Body of pancreas (tissue), 4 donors: ENCODE measurements at regions not wholly inside any gene's neighbourhood (a gene's known extent, or its start where the extent isn't known, plus 50 kb on each side); places are given as distances from the start of the nearest gene placed in this dataset.

Experiments
- POLR2A ChIP-seq, 3 donors: fragments of 450-650 bp; IDR thresholded peaks; one replicate each; pipeline ENCODE4 v1.6.1; 2016; ENCODE audit warnings: antibody characterized with exemption in 3 of 3, mild to moderate bottlenecking in 2 of 3
- TF ChIP-seq, protein P1 (sequence below), 7 experiments: fragments of 450-650 bp in 4 of 7; fragments of 200-600 bp in 3 of 7; sonication (generic) in 3 of 7; IDR thresholded peaks; one replicate each; pipeline ENCODE4 v1.5.1; 2016 to 2019; ENCODE audit warnings: antibody characterized with exemption in 7 of 7

DNA sequence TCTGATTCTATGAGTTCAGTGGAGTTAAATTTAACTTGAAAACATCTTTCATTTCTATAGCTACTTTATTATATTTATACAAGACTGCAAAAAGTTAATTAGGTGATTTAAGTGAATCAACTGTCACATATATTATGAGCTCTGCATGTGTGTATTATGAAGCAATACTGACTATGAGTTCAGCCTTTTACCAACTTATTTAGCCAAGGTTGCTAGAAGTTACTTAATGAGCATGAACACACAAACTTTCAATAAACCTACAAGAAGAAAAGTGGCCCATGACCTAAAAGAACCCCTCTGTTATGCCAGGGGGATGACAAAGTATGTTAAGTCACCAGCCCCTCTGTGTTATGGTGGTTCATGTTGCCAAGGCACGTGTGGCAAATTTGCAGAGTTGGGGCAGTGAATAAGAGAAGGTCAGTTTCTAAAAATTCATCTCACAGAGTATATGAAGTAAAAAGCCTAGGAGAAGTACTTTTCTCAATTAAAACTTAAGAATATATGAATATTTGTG lies 86.7 kb upstream of the LYPLAL1 start:
- TF ChIP-seq, protein P1, sequence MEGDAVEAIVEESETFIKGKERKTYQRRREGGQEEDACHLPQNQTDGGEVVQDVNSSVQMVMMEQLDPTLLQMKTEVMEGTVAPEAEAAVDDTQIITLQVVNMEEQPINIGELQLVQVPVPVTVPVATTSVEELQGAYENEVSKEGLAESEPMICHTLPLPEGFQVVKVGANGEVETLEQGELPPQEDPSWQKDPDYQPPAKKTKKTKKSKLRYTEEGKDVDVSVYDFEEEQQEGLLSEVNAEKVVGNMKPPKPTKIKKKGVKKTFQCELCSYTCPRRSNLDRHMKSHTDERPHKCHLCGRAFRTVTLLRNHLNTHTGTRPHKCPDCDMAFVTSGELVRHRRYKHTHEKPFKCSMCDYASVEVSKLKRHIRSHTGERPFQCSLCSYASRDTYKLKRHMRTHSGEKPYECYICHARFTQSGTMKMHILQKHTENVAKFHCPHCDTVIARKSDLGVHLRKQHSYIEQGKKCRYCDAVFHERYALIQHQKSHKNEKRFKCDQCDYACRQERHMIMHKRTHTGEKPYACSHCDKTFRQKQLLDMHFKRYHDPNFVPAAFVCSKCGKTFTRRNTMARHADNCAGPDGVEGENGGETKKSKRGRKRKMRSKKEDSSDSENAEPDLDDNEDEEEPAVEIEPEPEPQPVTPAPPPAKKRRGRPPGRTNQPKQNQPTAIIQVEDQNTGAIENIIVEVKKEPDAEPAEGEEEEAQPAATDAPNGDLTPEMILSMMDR (IDR thresholded peaks at IDR 0.05) = no peak
- no peak for TF ChIP-seq POLR2A (IDR thresholded peaks at IDR 0.05)
